Embryonic facial prominence (tissue), 1 donor: ENCODE measurements at regions not wholly inside any gene's neighbourhood (a gene's known extent, or its start where the extent isn't known, plus 50 kb on each side); places are given as distances from the start of the nearest gene placed in this dataset.

Experiments
- DNase-seq: peaks from one replicate; pipeline ENCODE4 v3.0.0-alpha.2; 2016; ENCODE audit errors: extremely low spot score

DNA sequence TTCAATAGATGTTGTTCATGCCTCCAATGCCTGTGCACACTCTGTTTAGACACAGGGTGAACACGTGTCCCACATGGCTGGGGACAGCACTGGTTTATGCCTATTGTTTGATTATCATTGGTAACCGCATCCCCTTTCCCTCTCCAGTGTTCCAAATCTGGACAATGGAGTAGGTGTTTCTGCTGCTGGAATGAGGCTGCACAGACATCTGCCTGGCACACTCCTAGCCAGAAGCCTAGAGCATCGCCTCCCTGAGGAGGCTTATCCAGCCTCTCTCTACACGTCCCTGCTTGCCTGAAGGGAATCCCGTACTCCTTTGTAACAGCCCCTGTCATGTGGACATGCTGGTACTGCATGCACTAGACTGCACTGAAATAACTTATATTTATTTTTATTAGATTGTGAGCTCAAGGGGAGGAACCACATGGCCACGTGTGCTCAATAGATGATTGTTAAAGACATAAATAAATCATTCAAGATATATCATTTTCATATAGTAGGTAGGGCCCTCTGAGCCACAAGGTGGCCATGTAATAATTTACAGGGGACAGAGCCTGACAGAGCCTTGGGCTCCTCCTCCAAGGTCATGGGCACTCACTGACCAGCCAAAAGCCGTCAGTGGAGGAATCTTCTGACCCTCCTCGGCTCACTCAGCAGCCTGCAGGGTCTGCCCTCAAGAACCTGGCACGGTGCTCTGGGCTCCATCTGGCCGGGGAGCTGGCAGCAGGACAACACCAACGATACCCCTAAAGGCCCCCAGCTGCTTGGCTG lies 310.9 kb upstream of the ZNF32 start:
- no peak for DNase-seq

DNA sequence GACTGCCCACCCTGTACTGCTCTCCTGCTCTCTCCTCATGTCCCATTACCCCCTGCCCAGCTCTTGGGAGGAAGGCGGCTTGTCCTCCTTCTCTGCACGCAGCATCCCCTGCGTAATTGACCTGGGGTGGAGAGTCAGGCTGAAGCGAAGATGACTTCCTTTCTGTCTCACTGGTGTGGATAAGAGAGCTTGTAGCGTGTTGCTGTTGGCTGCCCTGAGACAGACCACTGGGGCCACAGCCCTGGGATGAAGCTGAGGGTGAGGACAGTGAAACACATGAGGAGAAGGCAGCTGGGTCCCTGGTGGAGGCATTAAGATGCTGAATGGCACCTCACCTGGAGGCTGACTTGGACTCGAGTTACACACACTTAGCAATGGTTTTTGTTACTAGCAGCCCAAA lies 310.3 kb upstream of the ZNF32 start:
- DNase-seq = no peak

- DNase-seq = no peak
Measured at GRCh38 chr10:43958071-43958432, 309.4 kb upstream of the ZNF32 start.

- no peak for DNase-seq
Measured at GRCh38 chr10:43957267-43958070, 308.8 kb upstream of the ZNF32 start.

DNA sequence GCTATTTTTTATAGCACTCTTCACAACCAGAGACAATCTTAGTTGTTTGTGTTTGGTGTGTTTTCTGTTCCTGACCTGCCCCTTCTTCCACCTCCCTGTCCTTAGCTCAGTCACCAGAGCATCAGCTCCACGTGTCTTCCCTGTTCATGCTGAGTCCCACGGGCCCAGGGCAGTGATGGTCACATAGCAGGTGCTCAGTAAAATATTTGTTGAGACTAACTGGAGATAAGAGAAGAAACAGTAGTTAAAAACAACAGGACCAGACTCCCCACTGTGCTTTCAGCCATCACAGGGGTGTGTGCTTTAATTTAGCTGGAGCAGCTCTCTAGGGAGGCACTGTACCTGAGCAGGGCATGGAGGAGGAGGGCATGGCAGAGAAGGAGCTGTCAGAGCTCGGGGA lies 307.3 kb upstream of the ZNF32 start:
- DNase-seq = no peak

GRCh38 chr10:43955002-43955596 lies 306.4 kb upstream of the ZNF32 start:
- no peak for DNase-seq

DNA sequence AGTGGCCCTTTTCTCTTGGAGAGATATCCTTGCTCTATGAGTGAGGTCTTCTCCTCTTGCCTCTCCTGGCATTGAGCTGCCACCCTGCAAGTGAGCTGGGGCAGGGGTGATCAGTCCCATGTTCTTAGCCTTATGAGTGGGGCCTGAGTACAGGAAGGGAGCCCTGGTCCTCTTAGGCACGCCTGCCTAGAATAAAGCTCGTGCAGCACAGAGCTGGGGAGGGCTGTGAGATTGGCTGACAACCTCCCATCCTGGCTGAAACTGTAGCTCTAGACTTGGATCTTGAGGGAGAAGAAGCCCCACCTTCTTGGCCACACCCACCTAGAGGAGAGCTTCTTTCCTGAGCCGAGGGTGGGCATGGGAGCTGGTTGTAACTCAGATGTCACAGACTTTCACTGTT lies 305.0 kb upstream of the ZNF32 start:
- no peak for DNase-seq

GRCh38 chr10:43952760-43953159 lies 304.1 kb upstream of the ZNF32 start:
- DNase-seq = no peak

GRCh38 chr10:43949351-43949750 lies 300.7 kb upstream of the ZNF32 start:
- DNase-seq = no peak

DNA sequence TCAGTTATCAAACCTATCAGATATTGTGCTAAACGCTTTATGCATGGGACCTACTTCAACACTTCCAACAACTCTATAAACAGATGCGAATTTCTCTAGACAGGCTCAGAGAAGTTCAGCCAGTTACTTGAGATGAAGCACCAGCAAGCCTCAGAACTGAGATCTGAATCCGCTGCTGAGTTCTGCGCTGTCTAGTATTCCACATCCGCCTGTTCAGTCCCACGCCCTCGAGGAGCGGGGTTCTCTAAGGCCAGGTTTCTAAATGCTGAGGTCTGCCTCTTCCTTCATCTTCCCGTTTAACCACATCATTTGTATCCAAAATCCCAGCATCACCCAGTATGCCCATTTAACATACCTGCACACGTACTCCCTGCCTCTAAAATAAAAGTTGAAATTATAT lies 297.8 kb upstream of the ZNF32 start:
- DNase-seq = no peak

- DNase-seq = no peak
Measured at GRCh38 chr10:43945908-43946307, 297.2 kb upstream of the ZNF32 start.

DNA sequence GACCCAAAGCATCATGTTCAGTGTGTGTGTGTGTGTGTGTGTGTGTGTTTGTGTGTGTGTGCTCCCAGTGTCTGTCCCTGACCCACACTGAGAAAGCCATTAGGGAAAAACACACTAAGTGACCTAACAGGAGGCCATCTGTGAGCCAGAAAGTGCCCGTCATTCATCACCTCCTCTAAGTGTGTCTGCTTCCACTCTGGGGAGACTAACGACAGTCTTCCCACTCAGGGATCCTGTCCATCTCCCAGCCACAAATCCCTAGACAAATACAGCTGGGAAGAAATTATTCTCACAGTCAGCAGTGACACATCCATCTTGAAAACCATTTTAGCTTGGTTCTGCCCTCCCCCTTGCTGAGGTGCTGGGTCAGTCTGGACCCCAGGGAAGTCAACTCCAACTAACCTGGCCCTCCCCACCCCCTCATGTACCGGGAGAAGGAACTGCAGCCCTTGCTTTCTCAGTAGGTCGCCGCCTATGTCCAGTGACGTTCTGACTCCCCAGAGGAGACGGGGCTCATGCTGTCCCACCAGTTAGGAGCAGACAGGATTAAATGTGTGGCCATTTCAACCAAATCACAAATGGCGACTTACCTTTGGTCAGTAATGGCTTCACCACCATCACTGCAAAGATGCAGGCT lies 296.5 kb upstream of the ZNF32 start:
- DNase-seq = no peak

DNA sequence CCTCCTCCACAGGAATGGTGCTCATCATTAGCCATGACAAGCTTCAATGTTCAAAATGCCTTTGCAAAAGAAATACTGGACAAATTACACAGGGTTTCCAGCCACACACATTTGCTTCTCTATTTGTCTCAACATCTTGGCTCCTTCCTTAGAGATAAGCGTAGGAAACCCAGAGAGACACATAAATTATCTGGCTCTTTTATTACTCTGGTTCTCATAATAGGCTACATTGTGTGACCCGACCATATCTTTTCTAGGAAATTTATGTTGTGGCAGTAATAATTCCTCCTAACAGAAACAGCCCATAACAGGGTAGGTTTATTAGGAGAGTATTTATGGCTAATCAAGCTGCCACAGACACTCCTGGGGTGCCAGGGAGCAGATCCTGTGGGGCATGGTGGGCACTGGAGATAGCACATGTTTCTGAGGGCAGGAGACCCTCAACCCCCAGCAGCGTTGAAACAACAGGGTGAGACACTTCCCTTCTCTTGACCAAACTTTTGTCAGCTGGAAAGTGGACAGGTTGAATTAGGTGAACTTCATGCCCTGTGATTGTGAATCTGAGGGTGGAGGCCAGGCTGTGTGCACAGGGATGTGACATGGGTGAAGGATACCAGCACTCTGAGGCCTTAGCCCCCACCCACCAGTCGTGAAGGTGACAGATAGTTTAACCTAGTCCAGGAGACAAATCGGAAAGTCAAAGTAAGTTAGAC lies 295.9 kb upstream of the ZNF32 start:
- no peak for DNase-seq

- no peak for DNase-seq
Measured at GRCh38 chr10:43943818-43944360, 295.2 kb upstream of the ZNF32 start.

GRCh38 chr10:43943119-43943817 lies 294.6 kb upstream of the ZNF32 start:
- no peak for DNase-seq

DNA sequence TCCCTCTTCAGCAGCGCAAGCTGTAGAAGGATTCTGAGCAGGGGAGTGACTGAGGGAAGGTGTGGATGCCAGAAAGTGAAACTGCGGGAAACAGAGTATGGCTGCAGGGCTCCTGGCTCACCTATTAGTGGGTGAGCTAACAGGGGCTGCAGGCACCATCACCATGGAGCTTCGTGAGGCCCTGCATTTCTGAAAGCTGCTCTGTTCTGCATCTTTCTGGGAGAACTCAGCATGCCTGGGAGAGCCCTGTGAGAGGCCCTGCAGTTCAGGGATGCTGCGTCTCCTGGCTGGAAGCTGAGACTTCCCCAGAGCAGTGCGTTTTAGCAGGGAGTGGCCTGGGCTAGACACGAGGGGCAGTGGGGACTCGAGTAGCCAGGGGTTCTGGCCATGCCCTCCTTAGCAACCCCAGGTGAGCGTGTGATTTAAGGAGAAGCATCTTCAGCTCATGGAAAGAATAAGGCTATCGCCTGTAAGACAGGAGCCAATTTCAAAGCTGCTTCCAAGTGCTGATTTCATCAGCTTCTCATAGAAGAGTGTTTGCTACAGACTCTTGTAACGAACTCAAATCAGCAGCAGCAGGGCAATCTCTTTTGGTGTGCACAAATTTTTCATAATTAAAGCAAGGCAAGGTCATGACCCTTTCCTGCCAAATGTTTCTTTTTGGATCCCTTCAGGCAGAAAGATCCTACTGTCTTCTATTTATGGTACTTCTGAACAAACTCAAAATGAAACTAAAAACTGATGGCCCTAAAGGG lies 293.6 kb upstream of the ZNF32 start:
- no peak for DNase-seq

DNA sequence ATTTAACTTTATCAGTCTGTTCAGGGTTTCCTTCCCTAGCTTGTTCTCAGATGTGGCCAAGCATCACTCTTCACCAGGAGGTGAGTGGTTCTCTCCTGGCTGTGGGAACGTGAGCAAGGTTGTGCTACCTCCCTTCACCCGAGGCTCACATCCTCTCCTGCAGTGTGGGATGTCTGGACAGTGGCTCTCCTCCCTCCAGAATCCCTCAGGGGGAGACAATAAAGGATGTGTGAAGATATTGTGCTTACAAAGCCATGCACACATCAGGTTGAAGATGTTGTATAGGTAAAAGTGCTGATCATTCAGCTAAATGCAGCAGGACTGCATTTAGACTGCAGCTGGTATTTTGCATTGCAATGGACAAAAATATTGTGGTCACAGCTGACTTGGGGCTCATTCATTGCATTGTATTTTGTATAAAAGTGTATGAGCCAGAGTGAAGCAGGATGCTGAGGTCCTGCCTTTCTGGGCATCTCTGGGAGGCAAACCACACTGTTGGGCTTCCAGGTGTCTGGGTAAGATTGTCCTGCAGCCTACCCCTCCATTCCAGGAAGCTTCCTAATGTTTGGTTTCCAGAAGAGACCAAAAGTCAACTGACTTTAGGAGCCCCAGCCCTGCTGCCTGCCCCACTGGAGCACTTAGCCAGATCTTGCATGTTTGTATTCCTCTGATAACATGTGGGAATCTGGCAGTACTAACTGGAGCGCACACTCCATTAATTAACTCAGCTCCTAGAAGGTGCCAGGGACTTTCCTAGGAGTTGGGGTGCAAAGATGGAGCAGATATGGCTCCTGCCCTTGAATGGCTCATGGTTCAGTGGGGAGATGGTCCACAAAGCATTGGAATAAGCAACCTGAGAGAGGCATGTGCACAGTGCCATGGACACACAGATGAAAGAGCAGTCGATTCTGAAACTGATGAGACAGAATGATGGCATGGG lies 292.5 kb upstream of the ZNF32 start:
- no peak for DNase-seq

- no peak for DNase-seq
Measured at GRCh38 chr10:43939939-43940820, 291.5 kb upstream of the ZNF32 start.
